T-helper 1 cell treated with Interleukin-12 subunit alpha and Interleukin-12 subunit beta and Interleukin-4 antibody, amounts not matched to agents 30 ng/mL and 1 ng/mL, for 36 hours (primary cell): ENCODE measurements at regions not wholly inside any gene's neighbourhood (a gene's known extent, or its start where the extent isn't known, plus 50 kb on each side); places are given as distances from the start of the nearest gene placed in this dataset.

Experiments
- intact Hi-C: fragments of 100-400 bp; cut with micrococcal nuclease; formaldehyde crosslinking; loops from one replicate; pipeline ENCODE4 v1.15.1; 2024

DNA sequence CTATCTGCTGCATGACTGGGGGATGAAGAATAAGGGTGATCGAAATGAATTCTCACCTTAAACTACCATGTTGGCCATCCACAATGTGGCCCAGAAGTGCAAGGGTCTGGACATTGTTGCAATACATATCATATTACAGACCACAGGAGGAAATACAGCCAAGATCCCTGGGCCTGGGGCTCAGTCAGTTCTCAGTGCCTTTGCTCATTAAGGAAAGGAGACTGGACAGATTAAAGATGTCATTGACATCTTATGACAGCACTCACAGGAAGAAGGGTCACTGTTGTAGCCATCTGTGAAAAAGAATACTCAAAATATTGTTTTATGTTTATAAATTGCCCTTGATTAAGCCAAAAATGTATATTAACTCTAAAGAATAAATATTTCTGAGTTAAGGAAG lies 1345.2 kb downstream of the FSTL5 start:
- intact Hi-C loops, result no loop called here

DNA sequence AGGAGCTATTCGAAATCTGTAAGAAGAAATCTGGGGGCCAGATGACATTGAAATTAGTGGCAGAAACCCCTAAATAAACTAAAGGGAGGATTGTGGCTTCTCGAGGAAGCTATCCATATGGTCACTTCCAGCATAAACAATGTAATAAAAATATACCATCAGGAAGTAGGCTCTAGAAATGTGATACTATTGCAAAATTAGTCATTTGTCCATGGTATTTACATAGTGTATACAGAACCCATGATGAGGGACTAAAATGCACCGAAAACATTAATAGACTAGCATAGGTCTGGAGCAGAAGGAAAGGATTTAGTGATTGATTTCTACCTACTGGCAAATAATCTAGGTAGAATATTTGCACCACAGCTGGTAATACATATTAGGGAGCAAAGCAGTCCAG lies 1344.0 kb downstream of the FSTL5 start:
- intact Hi-C loops, result no loop called here

DNA sequence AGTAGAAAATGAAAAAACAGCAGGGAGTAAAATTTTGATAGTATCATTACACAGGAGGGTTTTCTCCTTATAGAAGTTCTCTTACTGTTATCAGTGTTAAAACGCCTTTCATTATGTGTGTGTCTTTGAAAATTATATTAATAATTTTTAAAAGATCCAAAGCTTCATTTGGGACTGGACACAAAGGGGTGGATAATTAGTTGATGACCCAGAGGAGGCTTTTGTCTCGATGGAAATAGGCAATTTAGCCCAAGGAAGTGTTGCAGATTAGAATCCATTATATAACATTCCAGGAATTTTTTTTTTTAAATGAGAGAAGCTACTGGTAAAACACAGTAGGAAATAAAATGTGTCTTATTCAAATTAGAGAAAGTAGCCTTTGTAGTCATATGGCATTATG lies 1339.3 kb downstream of the FSTL5 start:
- intact Hi-C loops, result no loop called here

DNA sequence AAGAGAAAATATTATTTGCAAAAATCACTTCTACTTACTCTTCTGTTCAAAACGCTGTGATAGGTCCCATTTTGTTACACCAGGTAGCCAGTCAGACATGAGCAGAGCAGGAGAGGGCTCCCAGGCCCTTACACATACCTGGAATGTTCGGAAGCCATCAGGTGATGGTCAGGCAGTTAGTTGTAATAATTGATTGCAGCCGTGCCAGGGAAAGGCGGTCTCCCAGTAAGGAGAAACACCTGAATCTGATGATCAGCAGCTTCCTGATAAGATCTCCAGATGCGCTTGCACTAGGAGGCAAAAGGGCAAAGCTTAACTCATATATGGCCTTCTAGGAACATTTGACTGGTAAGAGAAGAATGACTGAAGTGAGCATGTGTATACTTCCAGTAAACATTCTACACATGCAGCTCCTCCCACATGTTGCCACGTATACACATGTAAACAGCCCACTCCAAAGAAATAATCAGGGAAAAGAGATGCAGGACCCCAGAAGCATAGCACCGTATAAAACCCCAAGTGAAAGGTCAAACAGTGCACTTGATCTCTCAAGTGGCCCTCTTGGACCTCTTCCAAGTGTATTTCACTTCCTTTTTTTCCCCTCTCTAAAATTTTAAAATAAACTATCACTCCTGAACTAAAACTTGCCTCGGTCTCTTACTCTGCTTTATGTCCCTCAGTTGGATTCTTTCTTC lies 1338.0 kb downstream of the FSTL5 start:
- intact Hi-C loops, result no loop called here

DNA sequence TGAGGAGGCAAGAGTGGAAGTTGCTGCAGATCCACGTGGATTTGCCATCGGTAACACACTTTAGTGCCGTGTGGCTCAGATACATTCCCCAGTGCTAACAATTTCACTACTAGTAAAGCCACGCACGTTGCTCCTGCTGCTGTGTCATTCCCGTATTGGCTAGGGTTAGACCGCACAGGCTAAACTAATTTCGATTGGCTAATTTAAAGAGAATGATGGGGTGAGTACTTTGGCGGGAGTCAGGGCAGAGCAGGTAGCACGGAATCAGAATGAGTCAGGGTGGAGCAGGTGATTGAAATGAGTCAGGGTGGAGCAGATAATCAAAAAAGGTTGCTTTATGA lies 1337.5 kb downstream of the FSTL5 start:
- intact Hi-C loops, result no loop called here

DNA sequence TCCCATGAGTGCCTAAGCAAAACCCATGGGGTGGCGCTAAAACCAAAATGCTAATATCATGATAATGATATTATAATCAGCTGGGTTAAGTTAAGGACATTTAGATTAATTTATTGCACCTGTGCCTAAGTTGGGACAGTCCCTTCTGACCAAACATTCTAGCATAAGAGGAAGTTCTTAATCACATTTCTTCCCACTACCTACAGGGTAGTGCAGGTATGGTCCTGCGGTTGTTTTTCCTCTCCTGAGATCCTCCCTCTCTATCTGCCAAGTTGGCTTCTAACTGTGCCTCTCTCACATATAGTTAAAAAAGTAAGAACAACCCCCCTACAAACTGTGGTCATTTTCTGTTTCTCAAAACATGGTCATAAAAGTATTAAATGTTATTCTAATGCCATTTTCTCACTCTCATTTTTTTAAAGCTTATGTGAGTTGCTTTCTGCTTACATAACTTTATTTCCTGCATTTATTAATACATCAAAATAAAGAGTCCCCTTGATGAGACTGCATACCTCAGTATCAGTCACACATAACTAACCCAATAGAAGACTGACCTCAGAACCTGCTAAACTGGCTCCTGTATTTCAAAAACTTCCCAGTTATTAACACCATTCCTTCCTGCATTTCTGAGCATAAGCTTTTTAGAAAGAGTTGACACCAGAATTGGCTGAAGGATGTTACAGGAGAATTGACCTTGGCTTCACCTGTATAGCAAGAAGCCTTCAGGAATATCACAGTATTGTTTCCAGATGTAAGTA lies 1332.5 kb downstream of the FSTL5 start:
- intact Hi-C loops, result no loop called here

DNA sequence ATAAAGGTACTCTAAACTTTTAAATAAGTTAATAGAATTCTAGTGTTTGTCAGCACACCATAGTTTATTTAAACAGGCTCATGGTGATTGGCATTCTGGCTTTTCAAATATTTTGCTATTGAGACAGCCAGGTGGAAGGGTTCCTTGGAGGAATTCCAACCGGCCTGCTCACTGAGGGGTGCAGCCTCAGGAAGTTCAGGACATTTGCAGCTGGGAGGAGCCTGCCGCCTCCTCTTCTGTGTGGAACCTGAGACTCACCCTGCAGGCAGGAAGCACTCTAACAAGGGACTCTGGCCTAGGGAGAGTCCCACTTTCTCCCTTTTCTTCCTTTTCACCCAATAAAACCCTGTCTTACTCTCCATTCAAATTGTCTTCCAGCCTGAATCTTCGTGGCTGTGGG lies 1328.0 kb downstream of the FSTL5 start:
- intact Hi-C loops, result no loop called here

DNA sequence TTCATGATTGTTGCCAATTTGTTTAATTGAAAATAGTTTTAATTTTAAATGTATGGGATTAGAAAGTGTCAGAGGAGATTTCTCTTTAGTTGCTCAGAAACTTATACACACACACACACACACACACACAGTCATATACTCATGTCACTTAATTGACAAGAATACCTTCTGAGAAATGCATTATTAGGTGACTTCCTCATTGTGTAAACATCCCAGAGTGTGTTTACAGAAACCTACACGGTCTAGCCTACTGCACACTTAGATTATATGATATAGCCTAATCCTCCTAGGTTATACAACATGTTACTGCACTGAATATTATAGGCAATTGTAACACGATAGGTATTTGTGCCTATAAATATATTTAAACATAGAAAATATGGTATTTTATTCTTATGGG lies 1327.4 kb downstream of the FSTL5 start:
- intact Hi-C loops, result no loop called here

DNA sequence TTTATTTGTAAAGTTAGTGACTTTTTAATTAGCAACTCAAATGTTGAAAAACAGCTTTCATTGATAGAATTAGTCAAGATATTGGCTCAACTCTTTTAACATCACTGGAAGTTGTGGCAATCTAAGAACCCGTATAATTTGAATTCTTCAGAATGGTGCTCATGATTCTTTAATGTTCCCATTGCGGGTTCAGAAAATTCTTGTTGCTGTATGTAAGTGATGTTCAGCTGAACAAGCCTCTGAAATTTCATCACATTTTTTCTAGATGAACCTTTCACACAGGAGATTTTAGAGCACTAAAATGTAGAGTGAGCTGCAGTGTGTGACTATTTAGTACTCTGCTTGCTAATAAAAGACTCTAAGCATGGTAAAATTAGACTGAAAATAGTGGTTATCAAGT lies 1317.7 kb downstream of the FSTL5 start:
- intact Hi-C loops, result no loop called here

DNA sequence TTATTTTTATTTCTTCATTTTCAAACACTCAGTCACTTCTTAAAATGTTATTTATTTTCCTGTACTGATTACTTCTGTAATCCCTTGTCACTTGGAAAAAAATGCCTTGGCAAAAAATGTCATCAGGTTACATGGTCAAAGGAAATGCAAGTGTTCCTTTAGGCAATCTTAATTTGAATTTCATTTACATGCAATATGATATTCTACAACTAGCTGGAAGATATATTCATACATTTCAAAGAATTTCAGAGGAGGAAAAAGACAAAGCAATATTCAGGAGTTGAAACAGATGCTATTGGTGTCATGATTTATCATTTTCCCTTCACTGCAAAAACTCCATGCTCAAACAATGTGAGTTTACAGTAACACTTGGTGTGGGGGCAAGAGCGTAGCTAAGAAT lies 1316.6 kb downstream of the FSTL5 start:
- intact Hi-C loops, result no loop called here

DNA sequence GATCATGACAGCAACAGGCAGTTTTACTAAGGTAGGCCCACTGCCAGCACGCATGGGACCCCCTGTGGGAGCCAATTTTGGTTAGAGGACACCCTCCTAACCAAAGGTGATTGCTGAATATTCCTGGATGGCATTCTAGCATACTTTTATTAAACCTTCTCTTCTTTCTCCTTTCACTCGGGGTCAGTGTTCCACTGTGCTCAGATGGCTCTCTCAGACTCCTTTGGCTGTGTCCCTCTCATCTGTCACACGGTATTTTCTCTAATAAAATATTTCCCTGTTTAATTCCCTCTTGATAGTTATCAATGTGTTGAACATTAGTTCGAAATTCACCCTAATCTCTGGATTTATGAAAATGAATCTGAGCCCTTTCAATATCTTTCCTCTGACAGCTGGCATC lies 1315.3 kb downstream of the FSTL5 start:
- intact Hi-C loops, result no loop called here

DNA sequence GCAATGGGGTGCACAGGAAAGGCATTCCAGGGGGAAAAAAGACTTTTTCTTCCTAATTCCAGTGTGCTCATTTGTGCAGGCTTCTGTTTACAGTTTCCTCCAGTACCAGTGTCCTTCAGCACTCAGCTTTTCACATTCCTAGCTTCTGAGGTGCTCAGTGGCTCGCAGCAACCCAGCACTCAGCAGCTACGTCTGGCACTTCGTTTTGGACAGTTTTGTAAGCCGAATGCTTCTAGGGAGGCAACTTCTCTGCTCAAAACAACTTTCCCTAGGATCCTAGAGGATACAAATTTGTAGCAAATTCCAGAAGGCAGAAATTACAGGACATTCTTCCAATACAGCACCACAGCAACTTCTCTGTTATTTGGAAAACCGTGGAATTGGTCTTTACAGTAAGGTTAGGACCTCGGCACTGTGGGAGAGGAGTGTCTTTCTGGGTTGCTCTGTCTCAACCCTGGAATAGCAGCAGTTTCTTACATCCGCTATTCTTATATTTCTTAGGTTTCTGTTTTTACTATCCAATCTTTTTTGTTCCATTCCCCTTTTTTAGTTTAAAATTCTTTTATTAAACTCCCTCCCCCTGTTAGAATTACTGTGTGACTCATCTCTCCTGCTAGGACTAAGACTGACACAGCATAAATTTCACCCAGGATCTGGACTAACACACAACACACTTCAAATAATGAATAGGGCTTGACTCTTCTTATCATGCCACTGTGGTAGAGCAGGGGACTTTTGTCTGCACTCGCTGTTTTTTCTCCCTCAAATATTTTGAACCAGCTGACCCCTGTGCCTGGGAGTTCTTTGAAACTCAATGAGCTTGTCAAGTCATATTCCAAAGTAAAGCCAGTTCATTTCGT lies 1314.7 kb downstream of the FSTL5 start:
- intact Hi-C loops, result no loop called here

DNA sequence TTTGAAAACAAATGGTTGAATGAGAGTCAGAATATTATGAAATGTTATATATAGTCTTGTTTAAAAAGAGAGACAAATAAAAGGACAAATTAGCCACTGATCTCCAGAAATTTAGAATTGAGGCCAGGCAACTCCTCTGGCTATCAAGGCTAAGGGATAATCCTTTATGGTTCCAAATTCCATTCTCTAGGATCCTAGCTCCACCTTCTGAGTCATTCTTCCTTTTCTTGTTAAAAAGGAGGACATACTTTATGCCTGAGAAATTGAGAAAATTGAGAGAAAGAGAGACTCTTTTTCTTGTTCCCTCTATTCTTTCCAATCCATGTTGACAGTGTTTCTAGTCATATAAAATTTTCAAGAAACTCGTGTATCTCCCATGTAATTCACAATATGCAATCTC lies 1299.5 kb downstream of the FSTL5 start:
- intact Hi-C loops, result no loop called here

DNA sequence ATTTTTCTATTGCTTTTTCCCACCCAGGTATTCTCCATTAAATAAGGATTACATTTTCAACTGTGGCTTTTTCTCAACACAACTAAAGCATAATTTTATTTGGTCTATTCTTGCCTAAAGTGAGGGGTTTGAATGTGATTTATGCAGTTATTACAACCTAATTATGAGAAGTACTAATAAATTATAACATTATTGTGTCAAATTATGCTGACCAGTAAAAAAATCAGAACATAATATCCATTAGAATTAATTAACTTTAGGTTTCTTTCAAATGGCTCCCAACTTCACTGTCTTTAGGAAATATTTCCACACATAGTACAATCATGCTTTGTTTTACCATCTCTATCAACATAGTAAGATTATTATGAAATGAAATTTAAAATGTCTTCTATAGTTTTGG lies 1293.9 kb downstream of the FSTL5 start:
- intact Hi-C loops, result no loop called here

DNA sequence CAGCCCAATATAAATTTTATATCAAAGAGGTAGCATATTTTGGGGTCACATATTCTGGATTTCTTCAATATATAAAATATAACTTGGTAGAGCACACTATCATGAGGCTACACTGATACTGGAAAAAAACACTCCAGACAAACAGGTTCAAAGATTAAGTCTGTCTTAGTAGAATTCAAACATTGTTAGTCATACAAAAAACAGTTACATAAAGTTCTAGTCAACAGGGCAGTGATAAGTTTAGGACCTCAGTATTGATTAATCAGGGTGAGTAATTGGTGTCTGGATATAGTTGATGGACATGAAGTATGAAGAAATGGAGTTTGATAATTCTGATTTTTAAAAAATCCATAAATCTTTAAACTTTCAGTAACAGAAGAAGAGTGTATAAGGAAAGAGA lies 1291.3 kb downstream of the FSTL5 start:
- intact Hi-C loops, result no loop called here

DNA sequence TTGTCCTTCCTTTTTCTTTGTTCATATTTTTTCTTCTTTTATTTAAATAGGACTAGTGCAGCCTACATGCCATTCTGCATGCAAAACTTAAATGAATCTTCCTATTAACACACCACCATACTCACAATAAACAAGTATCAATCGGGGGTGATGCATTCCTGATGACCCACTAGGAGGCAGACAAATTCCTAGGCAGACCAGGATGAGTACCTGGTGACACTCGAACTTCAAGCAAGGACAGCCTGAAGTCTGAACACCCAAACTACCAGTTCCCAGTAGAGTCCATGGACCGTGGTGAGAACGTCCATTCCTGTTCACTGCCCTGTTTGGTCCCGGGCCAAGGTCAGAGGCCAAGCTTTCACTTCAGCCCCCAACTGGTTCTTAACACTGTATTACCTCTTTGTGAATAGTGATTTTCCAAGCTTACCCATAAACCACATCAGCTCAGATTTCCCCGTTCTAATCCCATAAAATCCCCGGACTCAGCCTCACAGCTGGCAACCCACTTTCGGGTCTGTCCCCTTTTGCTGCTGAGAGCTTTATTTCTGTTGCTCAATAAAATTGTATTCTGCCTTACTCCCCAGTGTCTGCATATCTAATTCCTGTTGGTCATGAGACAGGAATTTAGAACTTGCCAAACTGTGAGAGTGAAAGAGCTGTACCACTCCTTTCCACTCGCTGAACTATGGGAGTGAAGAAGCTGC lies 1286.6 kb downstream of the FSTL5 start:
- intact Hi-C loops, result no loop called here

DNA sequence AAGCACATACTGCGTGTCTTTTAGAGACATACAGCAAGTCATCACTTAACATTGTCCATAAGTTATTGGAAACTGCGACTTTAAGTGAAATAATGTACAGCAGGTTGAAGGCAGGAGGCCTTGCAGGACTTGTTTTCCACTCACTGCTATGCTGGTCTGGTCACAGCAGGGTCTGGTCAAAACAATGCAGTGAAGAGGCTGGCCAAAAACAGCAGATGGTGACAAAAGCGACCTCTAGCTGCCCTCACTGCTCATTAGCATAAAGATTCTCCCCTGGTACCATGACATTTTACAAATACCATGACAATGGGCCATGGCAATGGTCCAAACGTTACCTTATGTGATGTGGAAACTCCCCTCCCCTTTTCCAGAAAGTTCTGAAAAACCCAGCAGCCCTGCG lies 1283.6 kb downstream of the FSTL5 start:
- intact Hi-C loops, result no loop called here

DNA sequence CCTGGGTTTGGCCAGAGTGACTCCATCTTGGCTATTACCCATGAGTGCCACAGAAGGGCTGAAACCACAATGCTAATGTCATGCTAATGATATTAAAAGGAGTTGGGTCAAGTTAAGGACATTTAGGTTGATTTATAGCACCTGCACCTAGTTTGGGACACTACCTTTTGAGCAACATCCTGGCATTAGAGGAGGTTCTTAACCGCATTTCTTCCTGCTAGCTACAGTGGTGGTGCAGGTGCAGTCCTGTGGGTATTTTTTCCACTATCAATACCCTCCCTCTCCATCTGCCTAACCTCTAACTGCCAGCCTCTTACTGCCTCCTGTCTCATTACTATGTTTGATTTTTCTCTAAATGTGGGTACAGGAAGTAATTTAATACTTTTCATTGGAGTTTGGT lies 1276.1 kb downstream of the FSTL5 start:
- intact Hi-C loops, result no loop called here

DNA sequence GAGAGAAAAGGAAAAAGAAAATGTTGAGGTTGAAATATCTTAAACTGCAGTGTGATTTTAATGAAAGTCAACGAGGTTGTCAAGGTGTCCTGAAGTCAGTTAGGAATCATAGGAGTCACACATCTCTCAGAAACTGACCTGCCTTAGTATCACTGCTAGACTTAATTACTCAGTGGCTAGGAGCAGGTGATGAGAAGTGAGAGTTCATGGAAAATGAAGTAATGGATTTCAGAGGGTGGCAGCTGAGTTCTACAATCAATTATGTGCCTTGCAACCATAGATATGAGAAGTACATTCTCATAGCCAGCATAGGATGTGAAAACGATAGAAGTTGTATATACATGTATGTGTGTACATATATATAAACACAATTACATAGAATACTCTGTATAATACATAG lies 1269.7 kb downstream of the FSTL5 start:
- intact Hi-C loops, result no loop called here

DNA sequence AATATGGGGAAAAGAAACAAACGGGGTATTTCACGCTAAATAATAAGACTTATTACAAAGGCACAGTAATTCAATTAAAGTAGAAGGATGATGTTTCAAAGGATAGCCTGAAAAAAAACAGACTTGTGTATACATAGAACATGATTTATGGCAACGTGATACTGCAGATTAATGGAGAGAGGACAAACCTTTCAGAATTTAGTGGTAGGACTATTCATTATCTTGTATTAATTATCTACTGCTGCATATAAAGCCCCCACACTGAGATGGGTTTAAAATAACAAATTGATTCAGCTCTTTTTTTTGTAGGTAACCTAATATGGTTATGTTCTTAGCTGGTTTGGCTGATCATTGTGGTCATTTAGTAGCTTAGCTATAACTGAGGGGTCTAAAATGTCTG lies 1269.0 kb downstream of the FSTL5 start:
- intact Hi-C loops, result no loop called here

DNA sequence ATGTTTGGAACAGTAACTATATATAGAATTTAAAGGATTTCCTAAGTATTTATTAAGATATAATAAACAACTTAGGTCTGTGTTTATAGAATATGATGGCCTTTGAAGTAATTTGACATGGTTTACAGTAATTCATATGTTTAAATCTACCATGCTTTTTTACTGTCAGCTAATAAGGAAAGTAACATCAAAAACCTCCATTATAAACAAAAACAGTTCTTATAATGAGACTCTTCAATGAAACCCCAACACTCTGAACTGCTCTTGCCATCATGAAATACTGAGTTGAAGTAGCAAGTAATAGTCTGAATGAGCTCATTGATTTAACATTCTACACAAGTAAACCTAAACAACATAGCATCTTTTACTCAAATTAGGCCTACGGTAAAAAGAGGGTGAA lies 1236.5 kb downstream of the FSTL5 start:
- intact Hi-C loops, result no loop called here

DNA sequence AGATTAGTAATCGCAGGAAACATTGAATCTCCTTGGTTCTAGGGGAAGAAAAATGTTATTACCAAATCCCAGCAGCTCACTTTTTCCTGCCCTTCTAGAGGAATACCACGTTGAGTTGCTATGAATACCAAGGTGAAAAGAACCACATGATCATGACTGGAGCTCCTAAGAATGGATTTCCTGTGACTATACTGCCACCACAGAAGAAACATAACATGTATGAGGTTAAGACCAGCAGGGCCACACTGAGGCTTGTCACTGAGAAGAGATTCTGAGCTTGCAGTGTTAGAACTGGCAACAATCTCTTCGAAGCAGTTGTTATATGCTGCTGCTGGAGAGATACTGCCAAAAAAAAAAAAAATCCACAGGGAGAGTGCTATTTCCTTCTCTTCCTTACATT lies 1235.3 kb downstream of the FSTL5 start:
- intact Hi-C loops, result no loop called here
